K562 (cell line): ENCODE measurements at regions not wholly inside any gene's neighbourhood (a gene's known extent, or its start where the extent isn't known, plus 50 kb on each side); places are given as distances from the start of the nearest gene placed in this dataset.

Experiments
- ATAC-seq: fragments of 200-7000 bp; cut with Tn5 transposase; 3 replicates; pipeline ENCODE4 v1.9.1; 2020; ENCODE audit warnings: moderate library complexity
- BruUV-seq: library from RNA; stranded (reverse); fragments of 400-500 nt; replicated peaks from 2 replicates; lab custom pipeline; 2021; lab: Mats Ljungman, UMichigan
- CTCF ChIA-PET: fragments of 300-600 bp; formaldehyde crosslinking; extraction: SDS; loops from one replicate; lab custom pipeline; 2021; ENCODE audit warnings: low intra/inter-chr PET ratio; lab: Yijun Ruan, JAX
- POLR2A ChIA-PET: fragments of 300-600, 350-650 bp; sonication (Branson Sonifier 250); formaldehyde crosslinking; extraction: SDS; loops from one replicate; lab custom pipeline; 2021; ENCODE audit warnings: antibody characterized with exemption, inconsistent platforms; lab: Yijun Ruan, JAX
- DNase-seq, 4 experiments: peaks; one replicate each; pipeline versions ENCODE4 v3.0.0 to v3.0.0-alpha.2; 2011 to 2018; ENCODE audit warnings: low spot score in 3 of 4, mixed read lengths in 3 of 4; ENCODE audit errors: extremely low read depth in 1 of 4
- FAIRE-seq: peaks from 2 replicates; lab custom pipeline; 2011; peaks lifted over from hg19 to GRCh38; lab: Jason Lieb, UNC
- H2AFZ ChIP-seq: 2 replicates; pipeline ENCODE4 v1.6.0; 2011; ENCODE audit warnings: low read depth, low read length, control low read depth, inconsistent platforms
- H3K27ac ChIP-seq: fragments of 200-600 bp; 3 replicates; pipeline ENCODE4 v1.8.0; 2011; ENCODE audit warnings: low read depth, mild to moderate bottlenecking, control low read depth, inconsistent platforms, low read length, moderate library complexity, mixed read lengths; ENCODE audit errors: extremely low read depth
- H3K27me3 ChIP-seq, 2 experiments: fragments of 300-600 bp in 1 of 2; 2 replicates in 1 of 2; 3 replicates in 1 of 2; pipeline versions ENCODE4 v1.6.0 to v1.8.0; 2011; ENCODE audit warnings: inconsistent platforms in 2 of 2, low read length in 2 of 2, mild to moderate bottlenecking in 1 of 2, mixed read lengths in 1 of 2, moderate library complexity in 1 of 2; ENCODE audit not compliant: control insufficient read depth in 2 of 2, insufficient read depth in 2 of 2
- H3K36me3 ChIP-seq: fragments of 300-600 bp; 3 replicates; pipeline ENCODE4 v1.8.0; 2011; ENCODE audit warnings: mild to moderate bottlenecking, low read length, inconsistent platforms; ENCODE audit not compliant: control insufficient read depth, insufficient read depth
- H3K4me1 ChIP-seq, 2 experiments: fragments of 200-600 bp in 1 of 2; replicated peaks in 1 of 2; 2 replicates in 1 of 2; 3 replicates in 1 of 2; pipeline versions ENCODE4 v1.5.1 to v1.8.0; 2011; ENCODE audit warnings: inconsistent platforms in 2 of 2, low read length in 2 of 2, mild to moderate bottlenecking in 1 of 2, mixed read lengths in 1 of 2, moderate library complexity in 1 of 2; ENCODE audit not compliant: control insufficient read depth in 2 of 2, insufficient read depth in 2 of 2
- H3K4me2 ChIP-seq: 2 replicates; pipeline ENCODE4 v1.6.1; 2011; ENCODE audit warnings: low read length, control low read depth, inconsistent platforms, mixed read lengths; ENCODE audit not compliant: insufficient read depth
- H3K4me3 ChIP-seq: fragments of 200-600 bp; sonication (generic), shearing (Covaris generic); 2 replicates; pipeline ENCODE4 v1.5.1; 2016; ENCODE audit warnings: control low read depth, inconsistent platforms
- H3K79me2 ChIP-seq: fragments of 200-600 bp; 3 replicates; pipeline ENCODE4 v1.8.0; 2011; ENCODE audit warnings: low read length, inconsistent platforms; ENCODE audit not compliant: control insufficient read depth, insufficient read depth
- H3K9ac ChIP-seq, 2 experiments: 2 replicates each; pipeline versions ENCODE4 v1.6.0 to v1.6.1; 2011; ENCODE audit warnings: low read depth in 2 of 2, low read length in 2 of 2, control low read depth in 1 of 2, inconsistent platforms in 1 of 2, mild to moderate bottlenecking in 1 of 2, mixed read lengths in 1 of 2; ENCODE audit not compliant: insufficient read depth in 1 of 2
- H3K9me1 ChIP-seq: one replicate; pipeline ENCODE4 v1.6.0; 2011; ENCODE audit warnings: inconsistent platforms, mild to moderate bottlenecking, low read length, moderate library complexity; ENCODE audit not compliant: control insufficient read depth, insufficient read depth
- H3K9me3 ChIP-seq: replicated peaks from 2 replicates; pipeline ENCODE4 v1.5.1; 2011; ENCODE audit warnings: low read depth, low read length, inconsistent platforms; ENCODE audit not compliant: control insufficient read depth, insufficient read depth
- H4K20me1 ChIP-seq: replicated peaks from 2 replicates; pipeline ENCODE4 v1.6.1; 2011; ENCODE audit warnings: low read length, inconsistent platforms, mixed read lengths; ENCODE audit not compliant: control insufficient read depth, insufficient read depth
- CBFB ChIP-seq: sonication (generic); formaldehyde crosslinking; IDR thresholded peaks from 2 replicates; pipeline ENCODE4 v1.4.0; 2020; ENCODE audit warnings: mild to moderate bottlenecking, missing genetic modification reagents
- CHAMP1 ChIP-seq: fragments of 450-650 bp; IDR thresholded peaks from 2 replicates; pipeline ENCODE4 v1.6.1; 2016; ENCODE audit warnings: mild to moderate bottlenecking
- CTBP1 ChIP-seq: fragments of 450-650 bp; IDR thresholded peaks from 2 replicates; pipeline ENCODE4 v1.6.1; 2016; ENCODE audit warnings: borderline replicate concordance
- DDX20 ChIP-seq: fragments of 450-650 bp; IDR thresholded peaks from 2 replicates; pipeline ENCODE4 v1.6.1; 2016; ENCODE audit warnings: missing genetic modification characterization, low read depth, mild to moderate bottlenecking, missing compliant biosample characterization, moderate library complexity
- ELK3 ChIP-seq: fragments of 450-650 bp; formaldehyde crosslinking; IDR thresholded peaks from 2 replicates; pipeline ENCODE4 v1.4.0; 2020; ENCODE audit warnings: mild to moderate bottlenecking
- HDAC3 ChIP-seq: fragments of 450-650 bp; IDR thresholded peaks from 2 replicates; pipeline ENCODE4 v1.6.1; 2018; ENCODE audit warnings: borderline replicate concordance, mild to moderate bottlenecking, moderate library complexity; ENCODE audit not compliant: partially characterized antibody
- KHSRP ChIP-seq: fragments of 450-650 bp; IDR thresholded peaks from 2 replicates; pipeline ENCODE4 v1.6.1; 2017
- MCM2 ChIP-seq: fragments of 450-650 bp; IDR thresholded peaks from 2 replicates; pipeline ENCODE4 v1.6.1; 2017; ENCODE audit warnings: low read depth, mild to moderate bottlenecking
- MEF2D ChIP-seq: conservative IDR thresholded peaks from 2 replicates; pipeline ENCODE4 v1.6.1; 2016; ENCODE audit warnings: low read depth, missing genetic modification characterization, missing compliant biosample characterization
- PRMT5 ChIP-seq: sonication (generic); formaldehyde crosslinking; IDR thresholded peaks from 2 replicates; pipeline ENCODE4 v1.5.0; 2020; ENCODE audit warnings: missing genetic modification reagents
- TCF3 ChIP-seq: sonication (generic); formaldehyde crosslinking; IDR thresholded peaks from 2 replicates; pipeline ENCODE4 v1.4.0; 2020; ENCODE audit warnings: mild to moderate bottlenecking, missing genetic modification reagents
- ZNF324 ChIP-seq: fragments of 250-450 bp; sonication (Bioruptor Pico); IDR thresholded peaks from 2 replicates; pipeline ENCODE4 v1.4.0; 2020; ENCODE audit warnings: mild to moderate bottlenecking
- ZNF589 ChIP-seq: fragments of 200-800 bp; sonication (Bioruptor generic); IDR thresholded peaks from 2 replicates; pipeline ENCODE4 v1.6.1; 2016; ENCODE audit warnings: low read depth, missing genetic modification characterization, missing compliant biosample characterization
- WGBS: fragments of 100-300 bp; shearing (Covaris generic); methylation state at CpG from one replicate; pipeline ENCODE4 v1.1.6; 2016; ENCODE audit warnings: low coverage, mixed read lengths; ENCODE audit not compliant: insufficient coverage; ENCODE audit errors: missing lambda C conversion rate; 5-methylcytosine and 5-hydroxymethylcytosine counted together
- in situ Hi-C: fragments of 300-500 bp; cut with MboI; formaldehyde crosslinking; loops from 4 replicates; pipeline ENCODE4 v1.15.0; 2018; ENCODE audit warnings: inconsistent platforms, mixed read lengths
- intact Hi-C: fragments of 100-400 bp; cut with micrococcal nuclease; formaldehyde crosslinking; loops from 2 replicates; pipeline ENCODE4 v1.14.2; 2022

- no peak for ATAC-seq
- no peaks in the 10 kb centered on the region for H3K36me3 ChIP-seq
- ChIA-PET CTCF (no interaction called here), POLR2A (no interaction called here)
- no peaks in the 10 kb centered on the region for H3K9me1 ChIP-seq
- H3K4me1 ChIP-seq, result no peaks in the 10 kb centered on the region; a peak in 1 of 5 replicates
- intact Hi-C loops (no loop called here), in situ Hi-C loops (no loop called here)
- no peaks in the 10 kb centered on the region for H3K9me3 ChIP-seq
- H3K79me2 ChIP-seq, result no peaks in the 10 kb centered on the region
- no peak overlapping the region for H3K9ac ChIP-seq
- WGBS, result 1% methylated on average over 7 of the region's 7 CpGs
- no TSS peak for BruUV-seq
- H2AFZ ChIP-seq, result no peak overlapping the region
- no peak for FAIRE-seq
- 0 out of 2 replicates have a peak, but pooled peaks cover 6% of the 10 kb centered on the region for H4K20me1 ChIP-seq
- H3K27me3 ChIP-seq, result peaks cover 4 to 31% of the 10 kb centered on the region in 2 experiments; a peak in 3 of 5 replicates
- no peak overlapping the region for H3K4me2 ChIP-seq
- no peak for DNase-seq
- TF ChIP-seq PRMT5, result no peak
- TF ChIP-seq KHSRP, result no peak
- TF ChIP-seq MCM2, result no peak
- no peak for TF ChIP-seq CHAMP1
- no peak for TF ChIP-seq ZNF324 (CRISPR knock-in tag)
- TF ChIP-seq CTBP1, result no peak
- TF ChIP-seq MEF2D (tag), result no peak
- no peak for TF ChIP-seq ZNF589 (CRISPR knock-in tag)
- TF ChIP-seq ELK3, result no peak
- TF ChIP-seq TCF3 (CRISPR knock-in tag), result no peak
- no peak for TF ChIP-seq CBFB (CRISPR knock-in tag)
- no peak for TF ChIP-seq HDAC3
- TF ChIP-seq DDX20, result no peak
- no peak overlapping the region for H3K27ac ChIP-seq
- no peak overlapping the region for H3K4me3 ChIP-seq
Measured at GRCh38 chr11:123356539-123356938, 73.5 kb upstream of the GRAMD1B start.
